ENCODE measurements at regions not wholly inside any gene's neighbourhood (a gene's known extent, or its start where the extent isn't known, plus 50 kb on each side); places are given as distances from the start of the nearest gene placed in this dataset.

GRCh38 chr3:164903820-164904451 lies 174.4 kb downstream of the SI start:
- H3K27ac ChIP-seq = no peak overlapping the region
- DNase-seq (ENCODE audit: low read depth in 1 of 2, low spot score in 1 of 2) (no peak), ATAC-seq (peak in 1 of 2 experiments; percentile 61; a peak in 2 of 6 replicates), FAIRE-seq (no peak)
- ChIA-PET POLR2A (no interaction called here), CTCF (no interaction called here)
- no peaks in the 10 kb centered on the region for H3K4me1 ChIP-seq
- no peaks in the 10 kb centered on the region for H3K9me3 ChIP-seq
- no peak for TF ChIP-seq HOXA7 (CRISPR knock-in tag; IDR thresholded peaks at IDR 0.05)
- TF ChIP-seq EHF (CRISPR knock-in tag; IDR thresholded peaks at IDR 0.05) = no peak
- TF ChIP-seq RCOR1 (IDR thresholded peaks at IDR 0.05; ENCODE audit: low read depth, low read length) = no peak
- TF ChIP-seq NFE2L2 (conservative IDR thresholded peaks at IDR 0.05; ENCODE audit: low read length) = no peak
- TF ChIP-seq FOXS1 (CRISPR knock-in tag; IDR thresholded peaks at IDR 0.05) = no peak
- TF ChIP-seq ZFP36 (IDR thresholded peaks at IDR 0.05; ENCODE audit: borderline replicate concordance, partially characterized antibody) = no peak
- no peak for TF ChIP-seq RFX5 (IDR thresholded peaks at IDR 0.05)
- no peak for TF ChIP-seq NPAS2 (CRISPR knock-in tag; IDR thresholded peaks at IDR 0.05; ENCODE audit: borderline replicate concordance)
- TF ChIP-seq CBX2 (IDR thresholded peaks at IDR 0.05; ENCODE audit: borderline replicate concordance, low read depth) = no peak
- TF ChIP-seq FOSB (CRISPR knock-in tag; IDR thresholded peaks at IDR 0.05) = no peak
- TF ChIP-seq POLR2AphosphoS2 (conservative IDR thresholded peaks at IDR 0.05; ENCODE audit: low read length) = no peak
- no peak for TF ChIP-seq SMC3 (IDR thresholded peaks at IDR 0.05)
- no peak for TF ChIP-seq RARB (CRISPR knock-in tag; IDR thresholded peaks at IDR 0.05)
- no peak overlapping the region for H3K4me2 ChIP-seq
- 47% methylated on average over 5 of the region's 5 CpGs for whole genome bisulfite sequencing (ENCODE audit: missing lambda C conversion rate)
- no peak overlapping the region for H3K4me3 ChIP-seq

- POLR2A ChIA-PET = no interaction called here
- FAIRE-seq = no peak
- CTCF ChIA-PET = no interaction called here
These were observed 181.0 kb downstream of the SI start for GRCh38 chr3:164897342-164897741.

GRCh38 chr3:164890061-164890460 lies 188.2 kb downstream of the SI start:
- POLR2A ChIA-PET = no interaction called here
- no peak for ATAC-seq
- no peak overlapping the region for H3K27ac ChIP-seq
- TF ChIP-seq RFX5 (IDR thresholded peaks at IDR 0.05) (no peak), HOXB13 (CRISPR knock-in tag; IDR thresholded peaks at IDR 0.05; ENCODE audit: low read depth) (no peak), ESRRA (IDR thresholded peaks at IDR 0.05; ENCODE audit: borderline replicate concordance, low read length) (no peak), GATA3 (IDR thresholded peaks at IDR 0.05; ENCODE audit: borderline replicate concordance) (no peak), CHD2 (IDR thresholded peaks at IDR 0.05; ENCODE audit: low read length, partially characterized antibody) (no peak), ZSCAN20 (CRISPR knock-in tag; IDR thresholded peaks at IDR 0.05) (no peak), KDM1A (IDR thresholded peaks at IDR 0.05; ENCODE audit: low read depth) (no peak), ATOH8 (CRISPR knock-in tag; IDR thresholded peaks at IDR 0.05; ENCODE audit: low read depth) (no peak), BCL3 (IDR thresholded peaks at IDR 0.05) (no peak), RARB (CRISPR knock-in tag; IDR thresholded peaks at IDR 0.05) (no peak), JUN (IDR thresholded peaks at IDR 0.05) (no peak), NR3C1 (IDR thresholded peaks at IDR 0.05) (no peak), POLR2A (IDR thresholded peaks at IDR 0.05; ENCODE audit: low read length) (no peak)
- H3K4me1 ChIP-seq = no peaks in the 10 kb centered on the region
- H3K4me3 ChIP-seq = no peak overlapping the region
- CTCF ChIA-PET = no interaction called here
- no peak overlapping the region for H3K4me2 ChIP-seq
- H3K9me3 ChIP-seq = peaks cover 3% of the 10 kb centered on the region; the same call in 2 of the 3 replicates
- no peak for DNase-seq (ENCODE audit: low read depth in 1 of 2, low spot score in 1 of 2)
- FAIRE-seq = no peak

More at GRCh38 chr3:164897342-164897741, 181.0 kb downstream of the SI start:
- Histone ChIP-seq H3K27ac (no peak overlapping the region), H3K9me3 (no peaks in the 10 kb centered on the region), H3K4me3 (no peak overlapping the region), H3K4me1 (no peaks in the 10 kb centered on the region), H3K4me2 (no peak overlapping the region)
- ATAC-seq = no peak
- 48% methylated on average over 1 of the region's 1 CpG for WGBS (ENCODE audit: missing lambda C conversion rate)
- no peak for DNase-seq (ENCODE audit: low read depth in 1 of 2, low spot score in 1 of 2)
- no peak for TF ChIP-seq ELK1 (IDR thresholded peaks at IDR 0.05; ENCODE audit: low read depth, low read length)
- no peak for TF ChIP-seq RNF2 (IDR thresholded peaks at IDR 0.05; ENCODE audit: borderline replicate concordance, low read depth)
- no peak for TF ChIP-seq BHLHE40 (IDR thresholded peaks at IDR 0.05; ENCODE audit: low read depth, low read length)
- no peak for TF ChIP-seq NPAS2 (CRISPR knock-in tag; IDR thresholded peaks at IDR 0.05; ENCODE audit: borderline replicate concordance)
- TF ChIP-seq SMC3 (IDR thresholded peaks at IDR 0.05) = no peak
- no peak for TF ChIP-seq POLR2A (IDR thresholded peaks at IDR 0.05; ENCODE audit: low read length)

All from A549 (cell line).